Stimulated activated naive CD4-positive, alpha-beta T cell (primary cell): ENCODE measurements at regions not wholly inside any gene's neighbourhood (a gene's known extent, or its start where the extent isn't known, plus 50 kb on each side); places are given as distances from the start of the nearest gene placed in this dataset.

Experiments
- DNase-seq, 6 experiments: peaks; one replicate each; lab custom pipeline; 2025; lab: John Stamatoyannopoulos, UW

DNA sequence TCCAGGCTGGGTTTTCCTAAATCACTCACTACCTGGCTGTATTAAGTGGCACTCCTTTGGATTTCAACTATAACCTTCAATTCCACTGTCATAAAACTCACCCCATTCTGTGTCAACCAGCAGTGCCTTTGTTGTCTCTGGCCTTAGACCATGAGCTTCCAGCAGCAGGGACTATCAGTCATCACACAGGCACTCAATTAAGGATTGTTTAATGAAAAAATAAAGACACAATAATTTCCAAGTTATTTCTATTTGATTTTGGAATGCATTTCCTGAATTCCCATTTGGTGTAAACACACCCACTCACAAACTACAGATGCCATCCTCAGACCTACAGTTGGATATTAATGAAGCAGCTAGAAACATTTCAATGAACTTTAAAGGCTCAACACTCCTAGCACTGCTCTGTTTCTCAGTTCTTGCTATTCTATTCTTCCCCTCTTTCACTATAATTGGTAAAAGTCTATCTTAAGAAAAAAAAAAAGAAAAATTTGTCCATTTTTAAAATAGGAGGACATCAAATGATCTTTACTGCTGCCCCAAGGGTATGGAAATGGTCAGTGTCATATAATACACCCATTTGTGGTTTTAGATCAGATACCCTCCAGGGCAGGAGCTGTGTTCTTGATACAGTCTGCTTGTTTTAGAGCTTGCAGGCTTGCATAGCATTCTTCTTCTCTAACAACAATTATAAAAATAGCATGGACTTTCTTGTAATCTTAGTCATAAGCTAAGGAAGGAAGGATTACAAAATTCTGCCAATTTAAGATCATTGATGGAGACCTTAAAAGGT lies 156.4 kb downstream of the PTGER3 start:
- DNase-seq: no peak

DNA sequence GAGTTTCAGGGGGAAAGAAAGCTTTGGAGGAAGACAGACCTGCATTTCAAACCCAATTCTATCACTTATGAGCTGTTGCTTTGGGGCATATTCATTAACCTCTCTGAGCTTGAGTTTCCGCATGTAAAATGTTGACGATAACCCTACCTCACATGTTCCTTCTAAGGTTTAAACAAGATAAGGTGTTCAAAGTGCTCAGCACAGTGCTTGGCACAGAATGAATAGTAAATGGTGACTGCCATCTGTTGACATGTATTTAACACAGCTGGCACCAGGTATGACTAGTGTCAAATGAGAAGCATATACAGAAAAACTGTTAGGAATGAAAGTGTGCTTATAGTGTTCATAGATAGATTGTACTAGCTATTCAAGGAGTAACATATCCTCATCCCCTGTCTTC lies 155.5 kb downstream of the PTGER3 start:
- no peak for DNase-seq

DNA sequence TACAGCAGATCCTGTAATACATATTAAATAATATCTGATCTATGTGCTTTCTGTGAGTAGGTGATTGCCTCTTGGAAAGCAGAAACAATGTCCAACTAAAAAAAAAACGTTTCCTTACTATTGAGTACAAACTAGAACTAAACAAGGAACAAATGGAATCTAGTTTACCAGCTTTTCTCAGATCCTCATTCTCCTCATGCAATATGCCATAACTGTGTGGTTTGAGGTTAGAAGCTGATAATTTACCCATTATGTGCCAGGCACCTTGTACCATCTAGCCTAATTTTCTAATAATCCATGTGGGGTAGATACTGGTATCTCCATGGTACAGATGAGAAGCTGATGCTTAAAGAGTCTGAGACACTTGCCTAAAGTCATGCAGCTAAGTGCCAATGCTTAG lies 154.7 kb downstream of the PTGER3 start:
- no peak for DNase-seq

DNA sequence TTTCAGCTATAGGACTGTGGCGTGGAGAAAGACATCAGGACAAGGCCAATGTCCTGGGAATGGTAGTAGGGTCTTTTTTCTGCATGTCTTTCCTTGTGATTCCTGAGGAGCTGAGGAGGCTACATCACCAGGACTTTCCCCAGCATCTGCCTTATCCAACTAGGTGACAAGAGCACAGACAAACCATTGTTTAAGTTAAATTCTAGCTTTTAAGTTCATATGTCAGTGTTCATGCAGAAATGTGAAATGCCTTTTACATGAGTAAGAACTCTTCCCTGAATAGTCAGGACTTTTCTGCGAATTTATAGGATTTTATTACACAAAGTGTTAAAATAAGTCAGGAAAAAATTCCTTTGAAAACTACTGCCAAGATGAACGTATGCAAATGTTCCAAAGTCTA lies 154.2 kb downstream of the PTGER3 start:
- no peak for DNase-seq

DNA sequence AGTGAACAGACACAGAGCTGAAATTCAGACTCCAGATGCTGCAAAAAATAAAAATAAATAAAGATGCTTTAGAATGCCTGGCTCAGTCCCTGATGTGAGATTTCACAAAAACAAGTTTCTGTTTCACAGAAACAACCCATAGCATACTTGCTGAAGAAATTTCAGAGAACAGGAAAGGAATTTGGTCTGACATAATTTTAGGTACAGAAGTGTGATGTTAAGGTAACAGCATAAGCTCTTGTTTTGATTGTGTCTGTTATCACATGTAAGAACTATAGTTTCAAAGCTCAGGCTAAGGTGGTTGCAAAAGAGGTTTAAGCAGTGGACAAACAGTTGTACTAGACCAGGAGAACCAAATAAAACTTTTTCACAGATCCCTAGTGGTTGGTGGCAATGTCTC lies 152.1 kb downstream of the PTGER3 start:
- DNase-seq: no peak

DNA sequence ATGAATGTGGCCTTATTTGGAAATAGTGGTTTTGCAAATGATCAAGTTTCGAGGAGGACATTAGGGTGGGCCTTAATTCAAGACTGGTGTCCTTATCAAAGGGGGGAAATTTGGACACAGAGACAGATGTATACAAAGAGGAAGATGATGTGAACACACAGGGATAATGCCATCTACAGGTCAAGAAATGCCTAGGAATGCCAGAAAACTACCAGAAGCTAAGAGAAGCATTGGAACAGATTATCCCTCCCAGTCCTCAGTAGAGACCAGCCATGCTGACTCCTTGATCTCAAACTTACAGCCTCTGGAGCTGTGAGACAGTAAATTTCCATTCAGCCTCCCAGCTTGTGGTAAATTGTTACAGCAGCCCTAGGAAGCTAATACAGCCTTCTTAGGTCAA lies 151.4 kb downstream of the PTGER3 start:
- DNase-seq: no peak

DNA sequence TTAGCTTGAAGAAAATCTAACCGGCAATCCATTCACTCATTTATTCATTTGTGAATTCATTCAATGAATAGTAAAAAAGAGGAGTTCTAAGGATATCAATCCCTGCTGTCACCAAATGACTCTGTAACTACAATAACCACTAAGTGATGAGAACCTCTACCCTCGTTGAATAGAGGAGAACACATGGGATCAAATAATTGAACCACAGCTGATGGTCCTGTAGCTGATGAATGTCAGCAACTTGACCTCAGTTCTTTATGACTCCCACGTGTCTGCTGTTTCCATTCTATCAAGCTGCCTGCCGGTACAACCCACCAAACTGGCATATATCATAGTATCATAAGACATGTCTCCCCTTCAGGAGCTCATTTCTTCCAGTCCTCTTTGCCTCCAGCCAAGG lies 150.3 kb downstream of the PTGER3 start:
- no peak for DNase-seq

DNA sequence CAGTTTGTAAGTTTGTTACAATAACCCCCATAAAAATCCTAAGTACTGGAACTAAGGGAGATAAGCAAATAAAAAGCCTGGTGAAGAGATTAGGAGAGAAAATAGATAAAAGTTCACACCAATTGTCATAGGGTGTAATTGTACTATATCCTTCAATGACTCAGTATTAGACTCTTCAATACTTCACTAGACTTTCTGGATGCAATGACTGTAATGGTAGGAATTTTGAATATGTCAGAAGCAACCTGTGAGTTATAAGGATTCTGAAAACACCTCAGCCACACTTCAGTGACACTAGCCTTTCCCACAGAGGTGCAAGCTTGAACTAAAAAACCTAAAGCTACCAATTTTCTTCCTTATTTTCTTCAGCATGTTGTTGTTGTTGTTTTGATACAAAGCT lies 147.9 kb downstream of the PTGER3 start:
- no peak for DNase-seq

DNA sequence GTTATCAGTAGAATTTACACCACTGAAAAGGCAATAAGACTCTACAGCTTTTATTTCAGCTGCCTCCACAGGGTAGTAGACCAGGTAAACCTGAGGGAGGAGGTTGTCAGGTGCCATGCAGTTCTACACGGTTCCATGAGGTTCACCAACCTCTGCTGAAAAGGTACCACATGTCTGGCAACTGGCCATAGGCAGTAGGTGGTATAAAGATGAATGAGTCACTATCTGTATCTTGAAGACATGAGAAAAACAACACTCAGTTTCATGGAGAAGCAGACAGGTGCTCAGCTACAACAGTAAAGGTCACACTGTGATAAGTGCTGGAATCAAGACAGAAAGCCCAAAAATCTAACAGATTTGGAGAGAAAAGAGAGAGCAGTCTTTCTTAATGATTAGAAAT lies 145.4 kb downstream of the PTGER3 start:
- DNase-seq: no peak

DNA sequence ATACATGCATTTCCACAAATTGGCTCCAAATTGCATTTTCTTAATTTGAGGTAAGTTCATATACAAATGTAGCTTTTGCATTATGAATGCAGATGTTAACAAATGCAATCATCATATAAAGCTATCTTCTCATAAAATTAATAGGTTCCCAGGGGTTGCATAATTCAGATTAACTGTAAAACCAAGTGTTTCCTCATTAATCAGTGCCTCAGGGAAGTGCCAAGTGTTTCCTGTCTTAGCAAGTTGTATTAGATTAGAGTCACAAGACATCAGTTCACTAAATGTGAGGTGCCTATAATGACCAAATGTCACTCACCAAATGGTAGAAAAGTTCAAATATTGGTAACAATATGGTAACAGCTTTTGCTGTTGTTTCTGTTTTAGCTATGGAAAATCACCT lies 140.8 kb downstream of the PTGER3 start:
- DNase-seq: no peak

DNA sequence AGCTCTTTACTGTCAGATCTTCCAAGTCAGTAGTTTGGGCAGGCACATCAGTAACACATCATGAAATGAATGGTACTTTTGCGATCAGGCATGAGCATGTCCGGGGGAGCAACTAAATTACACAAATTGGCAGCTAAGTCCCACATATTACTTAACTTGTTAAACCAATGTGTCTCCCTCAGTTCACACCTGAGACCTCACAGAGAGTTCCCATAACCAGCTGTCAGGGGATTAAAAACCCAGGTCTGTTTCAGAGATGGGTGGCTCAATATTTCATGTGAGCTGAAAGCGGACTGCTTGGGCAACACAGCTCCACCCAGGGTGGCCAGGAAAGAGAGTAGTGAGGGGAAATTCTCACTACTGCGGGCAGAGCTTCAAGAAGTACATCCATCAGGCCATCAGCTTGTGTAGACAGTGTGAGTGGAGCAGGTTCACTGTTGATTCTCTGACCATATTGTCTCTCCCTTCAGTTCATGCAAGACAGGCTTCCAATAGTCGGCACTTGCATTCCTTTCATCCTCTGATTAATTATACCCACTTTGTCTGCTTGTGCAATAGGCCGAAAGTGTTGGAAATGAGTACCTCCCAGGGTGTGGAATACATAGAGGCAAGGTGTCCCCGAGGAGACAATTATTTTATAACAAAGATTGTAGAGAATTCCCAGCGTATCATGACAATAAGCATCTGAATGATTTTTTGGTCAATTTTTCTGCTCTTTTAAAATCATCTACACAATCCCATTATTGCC lies 139.9 kb downstream of the PTGER3 start:
- no peak for DNase-seq

DNA sequence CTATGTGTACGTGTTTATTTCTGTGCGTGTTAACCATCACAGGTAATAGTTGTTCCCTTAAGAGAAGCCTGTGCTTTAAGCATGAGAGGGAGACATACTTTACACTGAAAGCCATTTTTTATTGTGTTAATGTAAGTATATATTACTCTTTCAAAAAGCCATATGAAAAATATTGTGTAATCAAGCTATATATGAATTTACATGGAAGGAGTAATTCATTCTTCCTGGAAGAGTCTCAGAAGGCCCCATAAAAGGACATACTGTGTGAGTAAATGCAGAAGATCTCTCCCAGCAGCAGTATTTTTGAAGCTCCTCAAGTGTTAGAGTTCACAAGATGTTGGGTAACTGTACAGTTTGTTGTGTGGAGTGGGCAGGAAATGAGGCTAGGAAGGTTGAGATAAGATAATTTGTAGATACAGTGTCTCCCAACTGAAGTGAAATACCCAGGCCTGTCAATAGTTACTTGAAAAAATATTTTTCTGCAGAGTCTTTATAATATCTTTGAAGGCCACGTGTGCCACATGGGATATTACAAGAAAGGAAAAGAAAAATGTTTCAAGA lies 138.3 kb downstream of the PTGER3 start:
- no peak for DNase-seq

DNA sequence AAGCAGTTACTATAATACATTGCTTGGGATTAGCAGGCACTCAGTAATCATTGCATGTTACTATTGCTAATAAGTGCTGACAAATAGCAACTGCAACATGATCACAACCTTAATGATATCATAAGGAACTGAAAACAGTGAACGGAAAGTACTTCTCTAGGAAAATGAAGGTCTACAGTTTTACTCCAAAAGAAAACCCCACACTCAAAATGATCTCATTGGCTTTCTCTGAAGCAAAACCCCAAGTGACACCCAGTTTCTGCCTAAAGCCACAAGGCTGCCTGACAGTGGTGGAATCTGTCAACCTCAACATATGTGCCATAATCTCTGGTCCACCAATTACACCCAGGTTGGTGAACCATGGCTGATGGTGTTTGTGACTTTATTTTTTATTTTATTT lies 137.6 kb downstream of the PTGER3 start:
- DNase-seq: no peak

DNA sequence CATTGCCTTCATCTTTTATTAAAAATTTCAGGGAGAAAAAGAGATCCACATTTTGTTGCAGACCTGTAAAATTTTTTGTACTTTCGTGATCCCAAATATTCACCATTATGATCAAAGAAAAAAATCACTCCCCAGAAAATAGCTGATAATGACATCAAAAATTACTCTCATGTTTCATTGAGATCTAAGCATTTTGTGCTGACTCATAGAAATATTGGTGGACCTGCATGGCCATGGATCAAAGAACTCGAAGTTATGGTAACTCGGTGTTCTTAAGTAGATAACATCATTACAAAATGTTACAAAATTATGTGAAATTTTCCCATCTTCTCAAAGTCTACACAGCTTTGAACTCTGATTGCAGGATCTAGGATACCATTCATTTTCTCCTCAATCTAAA lies 135.8 kb downstream of the PTGER3 start:
- no peak for DNase-seq

DNA sequence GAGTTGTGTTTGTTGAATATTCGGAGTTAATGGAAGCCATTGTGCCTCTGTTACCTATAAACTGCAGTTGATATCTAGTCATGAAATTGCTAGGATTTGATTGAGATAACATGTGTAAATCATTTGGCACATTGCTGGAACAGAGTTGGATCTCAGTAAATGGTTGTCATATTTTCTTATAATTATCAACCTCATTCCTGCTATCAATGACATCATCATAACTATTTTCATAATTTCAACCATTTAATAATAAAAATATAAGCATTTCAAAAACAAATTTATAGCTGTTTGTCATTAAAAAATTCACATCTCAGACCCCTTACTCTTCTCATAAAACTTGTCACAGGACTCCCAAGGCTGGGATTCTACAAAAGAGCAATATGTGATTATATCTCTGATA lies 133.4 kb downstream of the PTGER3 start:
- DNase-seq: no peak

DNA sequence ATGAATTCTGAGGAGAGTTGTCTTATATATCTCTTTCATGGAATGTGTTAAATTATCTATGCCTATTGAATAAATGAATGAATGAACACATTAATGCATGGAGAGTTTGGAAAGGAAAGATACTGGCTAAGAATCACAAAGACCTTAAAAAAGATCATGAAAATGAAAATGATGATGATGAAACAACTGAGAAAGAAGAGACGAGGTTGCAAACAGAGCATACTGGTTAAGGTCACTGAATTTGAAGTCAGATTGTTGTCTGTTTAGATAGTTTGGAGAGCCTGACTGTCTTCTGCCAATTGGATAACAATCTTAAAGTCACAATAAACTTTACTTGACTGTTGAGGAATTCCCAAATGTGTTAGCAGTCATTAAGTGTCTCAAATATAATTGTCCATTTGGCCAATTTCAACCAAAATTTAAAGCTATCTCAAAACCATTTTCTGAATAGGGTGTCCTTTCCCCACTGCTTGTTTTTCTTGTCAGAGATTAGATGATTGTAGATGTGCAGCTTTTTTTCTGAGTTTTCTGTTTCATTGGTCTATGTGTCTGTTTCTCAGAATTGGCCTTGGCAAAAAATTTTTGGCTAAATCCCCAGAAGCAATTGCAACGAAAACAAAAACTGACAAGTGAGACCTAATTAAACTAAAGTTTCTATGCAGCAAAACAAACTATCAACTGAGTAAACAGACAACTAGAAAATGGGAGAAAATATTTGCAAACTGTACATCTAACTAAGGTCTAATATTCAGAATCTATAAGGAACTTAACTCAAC lies 132.2 kb downstream of the PTGER3 start:
- no peak for DNase-seq

DNA sequence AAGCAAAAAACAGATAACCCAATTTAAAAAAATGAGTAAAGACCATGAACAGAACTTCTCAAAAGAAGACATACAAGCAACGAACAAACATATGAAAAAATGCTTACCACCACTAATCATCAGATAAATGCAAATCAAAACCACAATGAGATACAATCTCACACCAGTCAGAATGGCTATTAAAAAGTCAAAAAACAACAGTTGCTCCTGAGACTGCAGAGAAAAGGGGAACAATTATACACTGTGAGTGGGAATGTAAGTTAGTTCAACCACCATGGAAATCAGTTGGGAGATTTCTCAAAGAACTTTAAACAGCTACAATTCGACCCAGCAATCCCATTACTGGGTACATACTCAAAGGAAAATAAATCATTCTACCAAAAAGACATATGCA lies 131.6 kb downstream of the PTGER3 start:
- DNase-seq: no peak

DNA sequence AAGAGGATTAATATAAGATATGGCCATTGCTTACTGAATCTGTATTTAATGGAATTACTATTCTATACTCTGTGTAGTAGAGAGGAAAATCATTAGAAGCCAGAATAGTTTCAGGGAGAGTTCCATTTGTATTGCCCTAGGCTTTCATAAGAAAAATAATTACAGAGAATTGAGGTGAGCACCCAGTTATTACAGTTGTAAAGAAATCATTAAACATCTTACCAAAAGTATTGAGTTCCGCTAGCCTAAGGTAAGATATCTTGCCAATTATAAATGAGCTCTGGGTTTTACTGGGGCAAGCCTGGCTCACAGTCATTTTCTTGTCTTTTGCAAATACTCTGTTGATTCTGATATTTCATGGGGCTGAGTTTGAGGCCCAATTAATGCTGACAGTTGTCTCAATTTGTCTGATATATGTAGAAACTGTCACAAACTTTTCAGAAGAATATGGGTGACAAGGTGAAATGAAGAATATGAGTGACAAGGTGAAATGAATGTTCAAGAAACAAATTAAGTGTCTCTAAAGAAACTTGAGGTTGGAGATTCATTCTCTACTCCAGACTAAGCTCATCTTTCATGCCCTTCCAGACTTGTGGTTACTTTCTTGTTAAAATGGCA lies 127.8 kb downstream of the PTGER3 start:
- DNase-seq: no peak
